ENCODE measurements at regions not wholly inside any gene's neighbourhood (a gene's known extent, or its start where the extent isn't known, plus 50 kb on each side); places are given as distances from the start of the nearest gene placed in this dataset.
"Not testable (repeated sequence)": the region's sequence is repeated elsewhere in the genome, so short reads cannot be mapped to it uniquely, and the experiment has no call there.

- no peak overlapping the region for H3K4me3 ChIP-seq (ENCODE audit: control insufficient read depth, low read depth, low read length)
- no peak for DNase-seq (ENCODE audit: low read depth)
- no peak for TF ChIP-seq CTCF (IDR thresholded peaks at IDR 0.05; ENCODE audit: control insufficient read depth, insufficient read depth, low read depth, low read length, missing control alignments)
Observed at GRCh38 chr11:44368886-44369285, 58.9 kb upstream of the ALX4 start.

- not testable (repeated sequence) for DNase-seq (ENCODE audit: low read depth)
Observed at GRCh38 chr11:44371042-44371441, 61.1 kb upstream of the ALX4 start.

DNA sequence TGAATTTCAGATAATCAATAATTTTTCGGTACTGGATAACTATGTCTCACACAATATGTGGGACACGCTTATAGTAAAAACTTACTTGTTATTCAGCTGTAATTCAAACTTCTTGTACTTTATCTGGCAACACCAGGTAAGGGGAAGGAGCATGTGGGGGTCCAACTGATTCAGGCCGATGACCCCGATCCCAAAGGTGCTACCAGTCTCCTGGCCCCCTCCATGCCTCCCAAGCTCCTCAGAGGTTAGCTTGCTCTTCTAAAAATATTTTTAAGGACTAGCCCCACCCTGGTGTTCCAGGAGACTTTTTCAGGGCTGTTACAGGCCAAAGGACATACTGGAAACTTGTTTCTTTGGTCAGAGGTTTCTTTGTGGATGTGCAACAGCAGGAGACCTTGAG, 61.8 kb upstream of the ALX4 start:
- no peak overlapping the region for H3K4me3 ChIP-seq (ENCODE audit: control insufficient read depth, low read depth, low read length)
- TF ChIP-seq CTCF (IDR thresholded peaks at IDR 0.05; ENCODE audit: control insufficient read depth, insufficient read depth, low read depth, low read length, missing control alignments): no peak
- DNase-seq (ENCODE audit: low read depth): no peak

More at GRCh38 chr11:44371042-44371441, 61.1 kb upstream of the ALX4 start:
- not testable (repeated sequence) for H3K4me3 ChIP-seq (ENCODE audit: control insufficient read depth, low read depth, low read length)

GRCh38 chr11:44372989-44373388, 63.0 kb upstream of the ALX4 start:
- TF ChIP-seq CTCF (IDR thresholded peaks at IDR 0.05; ENCODE audit: control insufficient read depth, insufficient read depth, low read depth, low read length, missing control alignments): no peak
- H3K4me3 ChIP-seq (ENCODE audit: control insufficient read depth, low read depth, low read length): no peak overlapping the region
- DNase-seq (ENCODE audit: low read depth): no peak

DNA sequence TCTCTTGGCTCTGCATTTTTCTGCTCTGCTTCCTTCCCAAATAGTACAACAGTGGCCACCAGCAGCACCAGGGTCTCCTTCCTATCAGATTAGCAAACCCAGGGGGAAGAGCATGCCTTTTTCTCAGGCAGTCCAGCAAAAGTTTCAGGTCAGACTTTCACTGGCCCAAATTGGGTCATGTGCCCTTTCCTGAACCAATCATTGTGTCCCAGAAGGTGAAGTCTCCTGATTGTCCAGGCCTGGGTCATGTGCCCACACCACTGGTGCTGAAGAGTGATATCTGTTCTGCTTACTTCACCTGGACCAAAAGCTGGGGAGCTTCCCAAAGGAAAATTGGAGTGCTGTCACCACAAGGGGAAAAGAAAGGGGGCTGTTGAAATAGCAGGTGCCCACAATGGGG, 64.1 kb upstream of the ALX4 start:
- no peak for TF ChIP-seq CTCF (IDR thresholded peaks at IDR 0.05; ENCODE audit: control insufficient read depth, insufficient read depth, low read depth, low read length, missing control alignments)
- no peak for DNase-seq (ENCODE audit: low read depth)
- no peak overlapping the region for H3K4me3 ChIP-seq (ENCODE audit: control insufficient read depth, low read depth, low read length)

DNA sequence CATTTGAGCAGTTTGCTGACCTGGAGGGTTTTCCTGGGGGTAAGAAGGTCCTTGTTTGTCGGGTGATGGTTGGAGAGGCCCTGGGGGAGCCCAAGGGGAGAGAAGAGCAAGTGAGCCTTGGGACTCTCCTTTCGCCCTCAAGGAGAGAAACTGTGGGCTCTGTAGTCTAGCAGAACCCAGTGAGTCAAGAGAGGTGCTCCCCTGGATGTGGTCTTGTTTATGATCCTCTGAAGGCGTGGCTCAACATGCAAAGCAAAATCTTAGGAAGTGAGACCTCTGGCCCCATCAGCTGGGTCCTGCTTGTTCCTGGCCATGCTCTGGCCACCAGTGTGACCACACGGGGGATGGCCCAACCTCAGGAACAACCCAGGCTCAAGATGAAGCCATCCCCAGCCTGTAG, 66.5 kb upstream of the ALX4 start:
- DNase-seq (ENCODE audit: low read depth): no peak
- no peak for TF ChIP-seq CTCF (IDR thresholded peaks at IDR 0.05; ENCODE audit: control insufficient read depth, insufficient read depth, low read depth, low read length, missing control alignments)
- no peak overlapping the region for H3K4me3 ChIP-seq (ENCODE audit: control insufficient read depth, low read depth, low read length)

DNA sequence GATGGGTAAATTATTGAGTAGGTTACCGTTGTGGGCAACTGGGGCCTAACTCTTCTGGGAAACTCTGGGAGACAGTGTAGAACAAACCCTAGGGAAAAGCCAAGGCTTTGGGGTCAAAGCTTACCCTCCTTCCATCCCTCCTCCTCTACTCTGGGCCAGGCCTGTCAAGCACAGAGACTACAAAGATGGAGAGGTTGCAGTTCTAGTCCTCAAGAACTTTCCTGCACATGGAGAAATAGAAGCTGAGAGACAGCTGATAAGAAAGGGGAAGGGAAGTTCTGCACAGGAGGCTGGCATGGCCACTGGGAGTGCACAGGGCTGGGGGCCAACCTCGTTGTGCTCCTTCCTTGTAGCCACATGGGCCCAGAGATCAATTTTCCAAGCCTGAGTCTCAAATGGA, 67.2 kb upstream of the ALX4 start:
- TF ChIP-seq CTCF (IDR thresholded peaks at IDR 0.05; ENCODE audit: control insufficient read depth, insufficient read depth, low read depth, low read length, missing control alignments): no peak
- no peak for DNase-seq (ENCODE audit: low read depth)

More for the DNA sequence above, 67.2 kb upstream of the ALX4 start:
- no peak overlapping the region for H3K4me3 ChIP-seq (ENCODE audit: control insufficient read depth, low read depth, low read length)
